GM23248 (cell line): ENCODE measurements at regions not wholly inside any gene's neighbourhood (a gene's known extent, or its start where the extent isn't known, plus 50 kb on each side); places are given as distances from the start of the nearest gene placed in this dataset.

Experiments used
- DNase-seq: peaks from one replicate; pipeline ENCODE4 v3.0.0-alpha.2; 2015
- H2AFZ ChIP-seq: fragments of 200-600 bp; sonication (generic); 2 replicates; pipeline ENCODE4 v1.6.1; 2016; ENCODE audit warnings: antibody characterized with exemption
- H3F3A ChIP-seq: fragments of 200-600 bp; sonication (generic); 2 replicates; pipeline ENCODE4 v1.6.1; 2016; ENCODE audit warnings: mild to moderate bottlenecking, antibody characterized with exemption, mixed run types; ENCODE audit not compliant: insufficient read depth
- H3K27ac ChIP-seq: fragments of 200-600 bp; sonication (generic); 2 replicates; pipeline ENCODE4 v1.5.1; 2016; ENCODE audit warnings: mild to moderate bottlenecking
- H3K27me3 ChIP-seq: fragments of 200-600 bp; sonication (generic); replicated peaks from 2 replicates; pipeline ENCODE4 v1.6.1; 2016; ENCODE audit warnings: mild to moderate bottlenecking; ENCODE audit not compliant: insufficient read depth
- H3K36me3 ChIP-seq: fragments of 200-600 bp; sonication (generic); 2 replicates; pipeline ENCODE4 v1.6.1; 2016; ENCODE audit warnings: low read depth, mild to moderate bottlenecking
- H3K4me1 ChIP-seq: fragments of 200-600 bp; sonication (generic); 2 replicates; pipeline ENCODE4 v1.6.1; 2016; ENCODE audit warnings: mild to moderate bottlenecking; ENCODE audit not compliant: insufficient read depth
- H3K4me2 ChIP-seq: fragments of 200-600 bp; sonication (generic); one replicate; pipeline ENCODE4 v1.6.1; 2016; ENCODE audit warnings: mild to moderate bottlenecking; ENCODE audit not compliant: unreplicated experiment
- H3K4me3 ChIP-seq: fragments of 200-600 bp; sonication (generic); 2 replicates; pipeline ENCODE4 v1.5.1; 2016; ENCODE audit warnings: mild to moderate bottlenecking
- H3K79me2 ChIP-seq: fragments of 200-600 bp; sonication (generic); 2 replicates; pipeline ENCODE4 v1.6.1; 2016; ENCODE audit warnings: mild to moderate bottlenecking; ENCODE audit not compliant: insufficient read depth
- H3K9ac ChIP-seq: fragments of 200-600 bp; sonication (generic); 2 replicates; pipeline ENCODE4 v1.6.1; 2016; ENCODE audit warnings: mild to moderate bottlenecking
- H3K9me2 ChIP-seq: fragments of 200-600 bp; sonication (generic); 2 replicates; pipeline ENCODE4 v1.6.1; 2016; ENCODE audit warnings: mixed run types, mild to moderate bottlenecking, moderate library complexity; ENCODE audit not compliant: insufficient read depth
- H3K9me3 ChIP-seq: fragments of 200-600 bp; sonication (generic); one replicate; pipeline ENCODE4 v1.6.1; 2017; ENCODE audit warnings: low read depth
- H4K20me1 ChIP-seq: fragments of 200-600 bp; sonication (generic); 2 replicates; pipeline ENCODE4 v1.6.0; 2016; ENCODE audit not compliant: insufficient read depth
- EZH2 ChIP-seq: fragments of 200-600 bp; sonication (generic); IDR thresholded peaks from 2 replicates; pipeline ENCODE4 v1.6.1; 2018; ENCODE audit warnings: antibody characterized with exemption, mild to moderate bottlenecking; ENCODE audit not compliant: insufficient read depth, poor library complexity, severe bottlenecking
- EZH2phosphoT487 ChIP-seq: fragments of 200-600 bp; sonication (generic); IDR thresholded peaks from 2 replicates; pipeline ENCODE4 v1.6.1; 2018; ENCODE audit warnings: antibody characterized with exemption, moderate library complexity, mild to moderate bottlenecking, low read depth; ENCODE audit not compliant: insufficient read depth
- WGBS, 2 experiments: methylation state at CpG; one replicate each; pipeline ENCODE4 v1.1.6; 2015 to 2017; ENCODE audit warnings: low lambda C conversion rate in 2 of 2, low coverage in 1 of 2; ENCODE audit errors: missing lambda C conversion rate in 2 of 2; 5-methylcytosine and 5-hydroxymethylcytosine counted together
- in situ Hi-C: fragments of 300-500 bp; cut with MboI; formaldehyde crosslinking; loops from 2 replicates; pipeline ENCODE4 v1.15.0; 2020

DNA sequence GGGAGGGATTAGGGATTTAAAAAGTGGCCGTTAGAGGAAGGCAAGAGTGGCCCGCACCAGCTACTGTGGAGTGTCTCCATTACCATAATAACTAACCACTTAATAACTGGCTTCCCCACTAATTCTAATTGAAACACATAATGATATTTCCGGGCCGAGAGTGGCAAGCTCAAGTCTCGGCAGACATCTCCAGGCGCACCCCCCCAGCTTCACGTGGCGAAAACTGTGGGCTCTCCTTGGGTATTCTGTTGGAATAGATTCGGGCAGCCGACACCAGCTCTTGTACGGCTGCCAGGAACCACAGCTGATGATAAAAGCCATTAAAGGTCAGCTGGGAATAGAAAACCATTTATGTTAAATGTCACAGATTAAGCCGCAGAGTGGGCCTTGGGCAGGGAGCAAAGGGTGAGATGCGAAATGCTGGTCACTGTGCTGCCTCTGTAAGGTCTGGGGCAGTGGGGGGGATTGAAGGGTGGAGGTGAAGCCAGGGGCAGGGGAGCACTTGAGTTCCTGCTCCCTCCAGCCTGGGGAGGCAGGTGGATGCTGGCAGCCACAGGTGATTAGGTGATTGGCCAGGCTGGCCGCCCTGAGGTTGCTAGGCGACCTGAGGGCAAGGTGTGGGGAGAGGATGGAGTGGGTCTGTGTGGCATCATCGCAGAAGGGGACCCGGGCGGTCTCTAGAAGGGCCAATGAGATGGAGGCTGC lies 115.6 kb upstream of the SDK2 start:
- Histone ChIP-seq H3K27ac (no peak overlapping the region), H3K79me2 (no peaks in the 10 kb centered on the region), H3K4me3 (no peak overlapping the region), H3K9me2 (no peaks in the 10 kb centered on the region), H3K4me2 (no peak overlapping the region), H3K27me3 (no peaks in the 10 kb centered on the region), H3K4me1 (no peaks in the 10 kb centered on the region), H4K20me1 (no peaks in the 10 kb centered on the region), H3K9me3 (no peaks in the 10 kb centered on the region), H3F3A (no peaks in the 10 kb centered on the region), H2AFZ (no peak overlapping the region), H3K36me3 (no peaks in the 10 kb centered on the region), H3K9ac (no peak overlapping the region)
- WGBS, 2 experiments, result 63 to 64% methylated on average over 18 of the region's 18 CpGs
- TF ChIP-seq EZH2phosphoT487 (no peak), EZH2 (no peak)
- in situ Hi-C loops, result no loop called here
- no peak for DNase-seq

DNA sequence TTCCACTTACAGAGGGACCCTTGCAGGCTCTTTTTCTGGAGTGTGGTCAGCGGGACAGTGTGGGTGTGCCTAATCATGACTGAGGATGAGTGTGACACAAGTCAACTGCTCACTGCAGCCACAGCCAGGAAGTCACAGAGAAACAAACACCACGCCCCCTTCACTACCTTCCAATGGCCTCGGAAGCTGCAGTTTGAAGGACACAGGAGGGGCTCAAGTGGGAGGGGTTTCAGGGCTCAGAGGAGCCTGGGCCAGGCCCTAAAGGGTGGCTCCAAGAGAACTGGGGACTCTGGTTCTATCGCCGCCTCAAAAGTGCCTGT lies 116.2 kb upstream of the SDK2 start:
- Histone ChIP-seq H3K4me1 (no peaks in the 10 kb centered on the region), H3K9me3 (no peaks in the 10 kb centered on the region), H3K27ac (no peak overlapping the region), H3K4me2 (no peak overlapping the region), H3F3A (no peaks in the 10 kb centered on the region), H3K9me2 (no peaks in the 10 kb centered on the region), H3K79me2 (no peaks in the 10 kb centered on the region), H3K36me3 (no peaks in the 10 kb centered on the region), H3K9ac (no peak overlapping the region), H2AFZ (no peak overlapping the region), H3K4me3 (no peak overlapping the region), H4K20me1 (no peaks in the 10 kb centered on the region), H3K27me3 (no peaks in the 10 kb centered on the region)
- DNase-seq, result no peak
- in situ Hi-C loops, result no loop called here
- 67 to 69% methylated on average over 5 of the region's 5 CpGs for WGBS, 2 experiments
- no peak for TF ChIP-seq EZH2phosphoT487
- no peak for TF ChIP-seq EZH2

DNA sequence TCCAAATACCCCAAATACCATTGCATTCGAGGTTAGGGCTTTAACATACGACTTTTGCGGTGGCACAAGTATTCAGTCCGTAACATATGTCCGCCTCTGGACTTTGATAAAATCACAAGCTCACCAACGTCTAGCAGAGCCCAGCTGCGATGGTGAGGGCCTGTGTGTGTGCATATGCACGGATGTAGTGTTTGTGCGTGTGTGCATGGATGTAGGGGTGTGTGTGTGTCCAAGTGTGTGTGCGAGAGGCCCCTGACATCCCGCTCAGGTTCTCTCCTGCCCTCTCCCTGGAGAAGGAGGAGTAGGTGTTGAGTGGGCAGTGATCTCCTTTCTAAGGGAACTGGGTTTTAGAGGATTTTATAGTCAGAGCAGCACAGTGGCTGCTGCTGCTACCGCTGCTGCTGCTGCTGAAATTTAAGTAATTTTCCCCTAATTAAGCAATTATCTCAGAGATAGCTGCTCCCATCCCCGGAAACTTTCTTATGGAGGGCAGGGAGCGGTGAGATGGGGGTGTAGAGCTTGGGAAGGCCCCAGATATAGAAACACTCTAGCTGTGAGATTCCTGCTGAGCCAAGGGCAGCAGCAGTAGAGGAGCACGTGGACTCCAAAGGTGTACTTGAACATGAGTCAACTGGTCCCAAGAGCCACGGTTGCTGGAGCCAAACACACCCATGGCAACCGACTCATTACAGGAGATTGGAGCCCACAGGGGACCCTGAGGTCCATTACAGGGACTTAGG lies 121.7 kb upstream of the SDK2 start:
- Histone ChIP-seq H3K36me3 (no peaks in the 10 kb centered on the region), H3K79me2 (no peaks in the 10 kb centered on the region), H3F3A (no peaks in the 10 kb centered on the region), H3K9ac (no peak overlapping the region), H3K4me3 (no peak overlapping the region), H3K27ac (no peak overlapping the region), H3K9me2 (no peaks in the 10 kb centered on the region), H3K9me3 (no peaks in the 10 kb centered on the region), H4K20me1 (no peaks in the 10 kb centered on the region), H3K4me1 (no peaks in the 10 kb centered on the region), H3K27me3 (no peaks in the 10 kb centered on the region), H2AFZ (no peak overlapping the region), H3K4me2 (no peak overlapping the region)
- WGBS, 2 experiments, result 64 to 67% methylated on average over 17 of the region's 17 CpGs
- TF ChIP-seq EZH2 (no peak), EZH2phosphoT487 (no peak)
- DNase-seq, result no peak
- in situ Hi-C loops, result no loop called here

DNA sequence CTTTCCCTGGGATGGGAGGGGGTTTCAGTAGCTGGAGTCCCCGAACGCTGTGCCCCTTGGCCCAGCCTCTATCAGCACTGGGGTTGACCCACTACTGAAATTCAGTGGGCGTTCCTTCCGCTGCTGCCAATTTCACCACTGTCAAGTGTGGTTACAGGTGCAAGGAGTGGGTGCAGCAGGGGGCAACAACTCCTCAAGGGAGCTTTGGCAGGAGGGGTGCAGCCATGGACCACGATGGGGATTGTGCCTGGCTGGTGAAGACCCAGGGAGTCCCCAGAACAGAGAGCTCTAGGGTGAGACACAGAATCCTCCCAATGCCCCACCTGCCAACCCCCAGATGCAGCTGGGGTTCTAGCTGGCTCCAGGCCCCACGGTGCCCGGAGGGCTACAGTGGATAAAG lies 123.5 kb upstream of the SDK2 start:
- no peak overlapping the region for H3K9ac ChIP-seq
- no peaks in the 10 kb centered on the region for H3F3A ChIP-seq
- H3K4me3 ChIP-seq, result no peak overlapping the region
- H3K27ac ChIP-seq, result no peak overlapping the region
- DNase-seq, result no peak
- no peaks in the 10 kb centered on the region for H3K27me3 ChIP-seq
- H3K9me3 ChIP-seq, result no peaks in the 10 kb centered on the region
- no peak for TF ChIP-seq EZH2
- TF ChIP-seq EZH2phosphoT487, result no peak
- H3K4me2 ChIP-seq, result no peak overlapping the region
- in situ Hi-C loops, result no loop called here
- H3K9me2 ChIP-seq, result no peaks in the 10 kb centered on the region
- no peaks in the 10 kb centered on the region for H3K36me3 ChIP-seq
- no peaks in the 10 kb centered on the region for H3K4me1 ChIP-seq
- H3K79me2 ChIP-seq, result no peaks in the 10 kb centered on the region
- 66% methylated on average over 7 of the region's 7 CpGs for WGBS, 2 experiments
- H4K20me1 ChIP-seq, result no peaks in the 10 kb centered on the region
- no peak overlapping the region for H2AFZ ChIP-seq
